ENCODE measurements at regions not wholly inside any gene's neighbourhood (a gene's known extent, or its start where the extent isn't known, plus 50 kb on each side); places are given as distances from the start of the nearest gene placed in this dataset.

DNA sequence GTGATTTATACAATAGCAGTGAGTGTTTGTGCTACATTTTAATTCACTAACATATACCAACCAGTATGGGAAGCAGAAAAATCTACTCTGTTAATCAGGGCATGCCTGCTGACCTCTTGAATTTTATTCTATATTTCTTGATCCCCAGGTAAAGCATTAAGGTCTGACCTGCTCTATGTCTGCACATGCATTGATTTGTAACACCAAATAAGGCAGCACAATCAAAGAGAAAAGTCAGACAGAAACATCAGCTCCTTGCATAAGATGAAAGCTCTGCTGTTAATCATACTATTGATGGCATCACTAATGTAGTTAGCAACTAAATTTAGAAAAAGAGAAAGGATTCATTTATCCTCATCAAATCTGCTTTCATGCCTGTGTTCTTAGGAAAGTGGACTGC, 2744.8 kb upstream of the PCDH20 start:
- H3K4me3 ChIP-seq (ENCODE audit: low read depth, low read length) = no peak overlapping the region
- H3K27me3 ChIP-seq (ENCODE audit: control insufficient read depth, insufficient read depth, low read length) = no peaks in the 10 kb centered on the region
- no peaks in the 10 kb centered on the region for H3K79me2 ChIP-seq
- H3K9me3 ChIP-seq (ENCODE audit: control insufficient read depth, low read length) = no peaks in the 10 kb centered on the region
- H3K4me1 ChIP-seq = no peaks in the 10 kb centered on the region
- H3K4me2 ChIP-seq (ENCODE audit: low read length) = no peak overlapping the region
- no peak overlapping the region for H3K9ac ChIP-seq
- no peak overlapping the region for H3K27ac ChIP-seq
- TF ChIP-seq, protein P1, sequence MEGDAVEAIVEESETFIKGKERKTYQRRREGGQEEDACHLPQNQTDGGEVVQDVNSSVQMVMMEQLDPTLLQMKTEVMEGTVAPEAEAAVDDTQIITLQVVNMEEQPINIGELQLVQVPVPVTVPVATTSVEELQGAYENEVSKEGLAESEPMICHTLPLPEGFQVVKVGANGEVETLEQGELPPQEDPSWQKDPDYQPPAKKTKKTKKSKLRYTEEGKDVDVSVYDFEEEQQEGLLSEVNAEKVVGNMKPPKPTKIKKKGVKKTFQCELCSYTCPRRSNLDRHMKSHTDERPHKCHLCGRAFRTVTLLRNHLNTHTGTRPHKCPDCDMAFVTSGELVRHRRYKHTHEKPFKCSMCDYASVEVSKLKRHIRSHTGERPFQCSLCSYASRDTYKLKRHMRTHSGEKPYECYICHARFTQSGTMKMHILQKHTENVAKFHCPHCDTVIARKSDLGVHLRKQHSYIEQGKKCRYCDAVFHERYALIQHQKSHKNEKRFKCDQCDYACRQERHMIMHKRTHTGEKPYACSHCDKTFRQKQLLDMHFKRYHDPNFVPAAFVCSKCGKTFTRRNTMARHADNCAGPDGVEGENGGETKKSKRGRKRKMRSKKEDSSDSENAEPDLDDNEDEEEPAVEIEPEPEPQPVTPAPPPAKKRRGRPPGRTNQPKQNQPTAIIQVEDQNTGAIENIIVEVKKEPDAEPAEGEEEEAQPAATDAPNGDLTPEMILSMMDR (IDR thresholded peaks at IDR 0.05) = no peak
- H2AFZ ChIP-seq = no peak overlapping the region
- no peaks in the 10 kb centered on the region for H3K36me3 ChIP-seq (ENCODE audit: control insufficient read depth, insufficient read depth, low read length)

DNA sequence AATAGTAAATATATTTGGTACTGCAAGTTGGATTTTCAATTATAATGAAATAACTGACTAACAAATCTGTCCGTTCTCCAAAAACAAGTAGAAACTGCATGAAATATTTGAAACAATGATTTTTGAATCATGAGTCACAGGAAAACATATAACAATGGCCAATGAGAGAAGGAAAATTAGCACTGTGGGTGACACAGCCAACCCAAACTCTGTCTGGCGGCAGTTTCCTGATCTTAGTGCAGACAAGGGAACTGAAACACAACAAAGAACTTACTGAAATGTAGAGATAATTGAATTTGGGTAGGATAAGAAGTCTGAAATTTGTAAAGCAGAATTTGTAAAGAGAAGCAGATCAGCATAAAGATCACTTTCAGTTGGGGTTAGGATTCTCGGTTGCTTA, 2743.3 kb upstream of the PCDH20 start:
- H3K36me3 ChIP-seq (ENCODE audit: control insufficient read depth, insufficient read depth, low read length) = no peaks in the 10 kb centered on the region
- H3K4me1 ChIP-seq = no peaks in the 10 kb centered on the region
- TF ChIP-seq, protein P1 (IDR thresholded peaks at IDR 0.05) = no peak
- no peak overlapping the region for H3K4me2 ChIP-seq (ENCODE audit: low read length)
- no peaks in the 10 kb centered on the region for H3K9me3 ChIP-seq (ENCODE audit: control insufficient read depth, low read length)
- H3K27me3 ChIP-seq (ENCODE audit: control insufficient read depth, insufficient read depth, low read length) = no peaks in the 10 kb centered on the region
- H3K4me3 ChIP-seq (ENCODE audit: low read depth, low read length) = no peak overlapping the region
- H2AFZ ChIP-seq = no peak overlapping the region
- H3K9ac ChIP-seq = no peak overlapping the region
- no peaks in the 10 kb centered on the region for H3K79me2 ChIP-seq
- H3K27ac ChIP-seq = no peak overlapping the region

DNA sequence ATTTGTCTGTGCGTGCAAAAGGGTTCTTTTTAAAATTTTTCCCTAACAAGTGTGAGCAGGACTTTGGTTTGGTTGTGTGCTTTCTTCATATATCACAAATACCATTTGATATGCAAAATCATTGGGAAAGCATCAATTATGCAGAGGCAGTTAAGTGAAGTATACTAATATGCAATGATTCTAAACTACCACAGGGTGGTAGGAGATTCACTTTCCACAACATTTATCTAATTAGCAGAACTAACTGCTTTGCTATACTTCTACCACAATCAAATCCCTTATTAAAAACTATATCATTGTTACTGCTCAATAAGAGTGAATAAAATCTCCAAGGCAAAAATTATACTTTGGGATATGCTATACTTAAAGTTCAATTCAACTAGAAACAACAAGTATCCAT, 2738.9 kb upstream of the PCDH20 start:
- no peak overlapping the region for H3K4me3 ChIP-seq (ENCODE audit: low read depth, low read length)
- no peaks in the 10 kb centered on the region for H3K79me2 ChIP-seq
- no peaks in the 10 kb centered on the region for H3K27me3 ChIP-seq (ENCODE audit: control insufficient read depth, insufficient read depth, low read length)
- no peak overlapping the region for H3K27ac ChIP-seq
- H3K9me3 ChIP-seq (ENCODE audit: control insufficient read depth, low read length) = no peaks in the 10 kb centered on the region
- H3K4me2 ChIP-seq (ENCODE audit: low read length) = no peak overlapping the region
- TF ChIP-seq, protein P1 (IDR thresholded peaks at IDR 0.05) = no peak
- no peaks in the 10 kb centered on the region for H3K4me1 ChIP-seq
- no peaks in the 10 kb centered on the region for H3K36me3 ChIP-seq (ENCODE audit: control insufficient read depth, insufficient read depth, low read length)
- no peak overlapping the region for H2AFZ ChIP-seq
- no peak overlapping the region for H3K9ac ChIP-seq

DNA sequence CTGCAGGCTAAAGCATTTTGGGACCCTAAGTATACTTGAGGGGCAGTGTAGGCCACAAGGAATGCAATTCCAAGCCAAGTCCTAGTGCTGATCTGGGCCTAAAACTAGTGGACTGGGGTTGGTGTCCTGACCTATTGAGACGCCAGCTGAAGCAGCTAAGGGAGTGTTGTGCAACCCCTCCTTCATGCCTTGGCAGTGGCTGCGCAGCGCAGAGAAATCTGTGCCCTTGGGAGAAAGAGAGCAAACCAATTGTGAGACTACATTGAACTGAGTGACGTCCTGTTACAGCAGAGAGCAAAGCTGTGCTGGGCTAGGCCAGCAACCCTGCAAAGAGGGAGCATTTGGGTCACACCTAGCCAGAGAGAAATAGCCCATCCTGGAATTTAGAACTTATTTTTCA, 2715.0 kb upstream of the PCDH20 start:
- Histone ChIP-seq H3K9me3 (ENCODE audit: control insufficient read depth, low read length) (no peaks in the 10 kb centered on the region), H3K9ac (no peak overlapping the region), H3K79me2 (no peaks in the 10 kb centered on the region), H2AFZ (no peak overlapping the region), H3K36me3 (ENCODE audit: control insufficient read depth, insufficient read depth, low read length) (no peaks in the 10 kb centered on the region), H3K4me1 (no peaks in the 10 kb centered on the region), H3K4me3 (ENCODE audit: low read depth, low read length) (no peak overlapping the region), H3K4me2 (ENCODE audit: low read length) (no peak overlapping the region), H3K27me3 (ENCODE audit: control insufficient read depth, insufficient read depth, low read length) (no peaks in the 10 kb centered on the region), H3K27ac (no peak overlapping the region)
- TF ChIP-seq, protein P1 (IDR thresholded peaks at IDR 0.05) = no peak

DNA sequence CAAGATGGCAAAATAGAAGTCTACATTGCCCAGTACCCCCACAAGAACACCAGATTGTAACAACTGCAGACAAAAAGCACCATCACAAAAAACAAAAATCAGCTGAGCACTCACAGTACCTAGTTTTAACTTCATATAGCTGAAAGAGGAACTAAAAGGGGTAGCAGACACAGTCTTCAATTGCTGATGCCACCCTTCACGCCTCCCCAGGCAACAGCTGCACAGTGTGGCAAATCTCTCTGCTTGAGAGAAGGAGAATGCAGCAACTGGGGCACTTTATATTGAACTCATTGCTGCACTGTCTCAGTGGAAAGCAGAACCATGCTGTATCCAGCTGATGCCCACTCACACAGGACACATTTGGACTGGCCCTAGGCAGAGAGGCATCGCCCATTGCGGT, 2714.5 kb upstream of the PCDH20 start:
- H3K9me3 ChIP-seq (ENCODE audit: control insufficient read depth, low read length) = no peaks in the 10 kb centered on the region
- H3K4me2 ChIP-seq (ENCODE audit: low read length) = no peak overlapping the region
- no peak overlapping the region for H3K27ac ChIP-seq
- no peak overlapping the region for H3K4me3 ChIP-seq (ENCODE audit: low read depth, low read length)
- TF ChIP-seq, protein P1 (IDR thresholded peaks at IDR 0.05) = no peak
- no peaks in the 10 kb centered on the region for H3K27me3 ChIP-seq (ENCODE audit: control insufficient read depth, insufficient read depth, low read length)
- no peaks in the 10 kb centered on the region for H3K4me1 ChIP-seq
- H3K79me2 ChIP-seq = no peaks in the 10 kb centered on the region
- no peaks in the 10 kb centered on the region for H3K36me3 ChIP-seq (ENCODE audit: control insufficient read depth, insufficient read depth, low read length)
- H3K9ac ChIP-seq = no peak overlapping the region
- no peak overlapping the region for H2AFZ ChIP-seq

Data from parathyroid adenoma (tissue), 2 donors.